ENCODE measurements at regions not wholly inside any gene's neighbourhood (a gene's known extent, or its start where the extent isn't known, plus 50 kb on each side); places are given as distances from the start of the nearest gene placed in this dataset.

DNA sequence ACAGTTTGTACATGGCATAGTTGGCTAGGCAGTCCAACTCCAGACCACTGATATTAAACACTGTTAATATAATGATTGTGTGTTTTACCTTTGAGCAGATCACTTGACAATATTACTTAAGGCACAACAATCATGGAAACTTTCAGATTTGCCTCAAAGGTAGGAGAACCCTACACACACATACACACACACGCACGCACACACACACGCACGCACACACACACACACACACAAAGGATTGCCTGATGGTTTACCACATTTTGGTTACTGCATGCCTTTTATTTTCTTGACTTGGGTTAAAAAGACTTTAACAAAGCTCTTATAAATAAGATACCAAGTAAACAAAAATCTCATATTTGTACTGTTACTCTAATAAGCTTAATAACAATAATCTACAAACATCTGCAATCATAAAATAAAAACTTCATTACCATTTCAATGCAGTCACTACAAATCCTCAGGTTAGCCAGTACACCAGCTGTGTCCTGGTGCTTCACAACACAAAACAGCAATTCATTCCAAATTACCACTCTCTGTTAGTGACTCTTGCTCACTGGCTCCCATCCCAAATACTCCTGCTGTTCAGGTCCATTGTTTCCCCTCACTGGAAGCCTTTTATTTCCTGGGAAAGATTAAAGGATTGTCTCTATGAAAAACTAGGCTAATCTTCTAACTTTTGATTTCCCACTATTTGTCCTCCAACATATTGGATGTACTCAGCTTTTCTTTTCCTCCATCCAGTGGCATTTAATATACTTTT is 175.2 kb upstream of the ATP2B1 start:
- Histone ChIP-seq H3K27ac (no peak overlapping the region), H3K27me3 (no peaks in the 10 kb centered on the region), H3K4me1 (no peaks in the 10 kb centered on the region), H3K9me3 (no peaks in the 10 kb centered on the region), H3K36me3 (no peaks in the 10 kb centered on the region), H3K4me3 (no peak overlapping the region), H3K9ac (ENCODE audit: low read depth in 2 of 2, low read length in 2 of 2) (no peak overlapping the region)
- TF ChIP-seq CTCF (IDR thresholded peaks at IDR 0.05), result no peak
- intact Hi-C loops (cut with DNase I), result no loop called here
- DNase-seq, result no peak

DNA sequence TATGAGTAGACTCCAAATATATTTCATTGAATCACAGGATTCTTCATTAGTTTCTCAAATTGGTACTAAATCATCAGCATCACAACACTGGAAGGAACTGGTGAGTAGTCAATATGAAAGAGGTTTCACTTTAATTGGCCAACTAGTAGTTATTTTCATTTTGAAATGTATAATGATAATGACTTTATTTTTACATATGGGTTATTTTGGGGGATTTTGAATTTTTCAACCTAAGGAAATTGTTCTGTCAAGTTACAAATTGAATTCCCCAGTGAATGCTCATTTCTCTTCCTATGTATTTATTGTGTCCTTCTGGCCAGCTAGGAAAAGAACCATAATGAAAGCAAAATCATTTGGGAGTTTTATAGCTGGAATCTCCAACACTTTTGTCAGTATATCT is 174.2 kb upstream of the ATP2B1 start:
- Histone ChIP-seq H3K9me3 (no peaks in the 10 kb centered on the region), H3K27me3 (no peaks in the 10 kb centered on the region), H3K4me3 (no peak overlapping the region), H3K4me1 (no peaks in the 10 kb centered on the region), H3K9ac (ENCODE audit: low read depth in 2 of 2, low read length in 2 of 2) (no peak overlapping the region), H3K36me3 (no peaks in the 10 kb centered on the region), H3K27ac (no peak overlapping the region)
- no peak for DNase-seq
- intact Hi-C loops (cut with DNase I), result no loop called here
- TF ChIP-seq CTCF (IDR thresholded peaks at IDR 0.05), result no peak

GRCh38 chr12:89882050-89882449 is 173.4 kb upstream of the ATP2B1 start:
- Histone ChIP-seq H3K4me3 (no peak overlapping the region), H3K4me1 (no peaks in the 10 kb centered on the region), H3K9ac (ENCODE audit: low read depth in 2 of 2, low read length in 2 of 2) (no peak overlapping the region), H3K27ac (no peak overlapping the region), H3K36me3 (no peaks in the 10 kb centered on the region), H3K27me3 (no peaks in the 10 kb centered on the region), H3K9me3 (no peaks in the 10 kb centered on the region)
- intact Hi-C loops (cut with DNase I), result no loop called here
- DNase-seq, result no peak
- no peak for TF ChIP-seq CTCF (IDR thresholded peaks at IDR 0.05)

DNA sequence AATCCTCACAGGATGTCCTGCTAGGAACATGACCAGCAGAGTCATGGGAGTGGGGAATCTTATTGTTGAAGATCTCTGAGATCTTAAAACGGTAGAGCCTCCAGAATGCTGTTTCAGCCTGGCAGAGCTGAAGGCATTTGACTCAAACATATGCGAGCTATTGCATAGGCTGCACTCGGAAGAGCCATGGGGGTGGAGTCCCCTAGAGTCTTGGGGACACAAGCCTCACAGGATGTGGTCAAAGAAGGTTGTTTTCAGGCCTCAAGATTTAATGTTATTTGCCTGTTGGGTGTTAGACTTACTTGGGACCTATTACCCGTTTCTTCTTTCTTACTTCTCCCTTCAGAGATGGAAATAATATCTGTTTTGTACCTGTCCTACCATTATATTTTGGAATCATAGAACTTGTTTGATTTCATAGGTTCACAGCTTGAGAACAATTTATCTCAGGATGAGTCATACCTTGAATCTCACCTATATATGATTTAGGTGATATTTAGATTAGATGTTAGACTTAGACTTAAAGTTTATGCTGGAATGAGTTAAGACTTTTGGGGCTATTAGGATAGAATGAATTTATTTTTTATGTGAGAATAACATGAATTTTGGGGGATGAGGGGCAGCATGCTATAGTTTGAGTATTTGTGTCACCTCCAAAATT is 172.2 kb upstream of the ATP2B1 start:
- H3K4me3 ChIP-seq, result no peak overlapping the region
- H3K9me3 ChIP-seq, result no peaks in the 10 kb centered on the region
- no peak for TF ChIP-seq CTCF (IDR thresholded peaks at IDR 0.05)
- H3K4me1 ChIP-seq, result no peaks in the 10 kb centered on the region
- H3K27ac ChIP-seq, result no peak overlapping the region
- DNase-seq, result no peak
- intact Hi-C loops (cut with DNase I), result no loop called here
- no peaks in the 10 kb centered on the region for H3K27me3 ChIP-seq
- no peak overlapping the region for H3K9ac ChIP-seq (ENCODE audit: low read depth in 2 of 2, low read length in 2 of 2)
- H3K36me3 ChIP-seq, result no peaks in the 10 kb centered on the region

- no peaks in the 10 kb centered on the region for H3K9me3 ChIP-seq
- H3K27me3 ChIP-seq, result no peaks in the 10 kb centered on the region
- DNase-seq, result no peak
- intact Hi-C loops (cut with DNase I), result no loop called here
- H3K36me3 ChIP-seq, result no peaks in the 10 kb centered on the region
- no peak for TF ChIP-seq CTCF (IDR thresholded peaks at IDR 0.05)
- no peak overlapping the region for H3K4me3 ChIP-seq
- H3K27ac ChIP-seq, result no peak overlapping the region
- no peaks in the 10 kb centered on the region for H3K4me1 ChIP-seq
- H3K9ac ChIP-seq (ENCODE audit: low read depth in 2 of 2, low read length in 2 of 2), result no peak overlapping the region
Observed at GRCh38 chr12:89879766-89880165, 171.1 kb upstream of the ATP2B1 start.

Data from colonic mucosa (tissue), 4 donors.